Astrocyte of the cerebellum (primary cell): ENCODE measurements at regions not wholly inside any gene's neighbourhood (a gene's known extent, or its start where the extent isn't known, plus 50 kb on each side); places are given as distances from the start of the nearest gene placed in this dataset.

Experiments used
- DNase-seq: peaks from one replicate; pipeline ENCODE4 v3.0.0-alpha.2; 2011; ENCODE audit warnings: low read depth
- H3K4me3 ChIP-seq: 2 replicates; pipeline ENCODE4 v1.5.1; 2011; ENCODE audit warnings: mild to moderate bottlenecking, low read depth, low read length, moderate library complexity
- CTCF ChIP-seq: IDR thresholded peaks from 2 replicates; pipeline ENCODE4 v1.5.1; 2012; ENCODE audit warnings: low read length, low read depth, moderate library complexity, mild to moderate bottlenecking; ENCODE audit errors: missing control alignments
- in situ Hi-C: cut with HindIII; loops from 2 replicates; pipeline ENCODE4 v1.10.0; 2017; ENCODE audit warnings: low sequenced_read_pairs

- no peak for TF ChIP-seq CTCF
Observed at GRCh38 chr12:20018406-20018805, 349.9 kb upstream of the PDE3A start.

GRCh38 chr12:20024194-20024593, 344.1 kb upstream of the PDE3A start:
- DNase-seq = no peak
- no peak for TF ChIP-seq CTCF
- in situ Hi-C loops = no loop called here
- no peak overlapping the region for H3K4me3 ChIP-seq

More at GRCh38 chr12:20018406-20018805, 349.9 kb upstream of the PDE3A start:
- H3K4me3 ChIP-seq = no peak overlapping the region
- in situ Hi-C loops = no loop called here
- no peak for DNase-seq

- no peak for DNase-seq
- H3K4me3 ChIP-seq = no peak overlapping the region
- in situ Hi-C loops = no loop called here
- no peak for TF ChIP-seq CTCF
Observed at GRCh38 chr12:20028033-20028432, 340.3 kb upstream of the PDE3A start.

GRCh38 chr12:20030826-20031225, 337.5 kb upstream of the PDE3A start:
- TF ChIP-seq CTCF = no peak

GRCh38 chr12:20039562-20039961, 328.8 kb upstream of the PDE3A start:
- no peak overlapping the region for H3K4me3 ChIP-seq
- TF ChIP-seq CTCF = no peak
- in situ Hi-C loops = no loop called here
- no peak for DNase-seq

More at GRCh38 chr12:20030826-20031225, 337.5 kb upstream of the PDE3A start:
- no peak overlapping the region for H3K4me3 ChIP-seq
- in situ Hi-C loops = no loop called here
- no peak for DNase-seq

- H3K4me3 ChIP-seq = no peak overlapping the region
- TF ChIP-seq CTCF = no peak
- DNase-seq = no peak
- in situ Hi-C loops = no loop called here
Observed at GRCh38 chr12:20040184-20040583, 328.2 kb upstream of the PDE3A start.

- in situ Hi-C loops = no loop called here
- no peak overlapping the region for H3K4me3 ChIP-seq
- peak; percentile 5 for DNase-seq
- TF ChIP-seq CTCF = no peak
Observed at GRCh38 chr12:20040831-20041230, 327.5 kb upstream of the PDE3A start.
